Testis (tissue), 2 donors: ENCODE measurements at regions not wholly inside any gene's neighbourhood (a gene's known extent, or its start where the extent isn't known, plus 50 kb on each side); places are given as distances from the start of the nearest gene placed in this dataset.
"Not testable (repeated sequence)": the region's sequence is repeated elsewhere in the genome, so short reads cannot be mapped to it uniquely, and the experiment has no call there.

Source experiments
- DNase-seq: peaks from one replicate; pipeline ENCODE4 v3.0.0-alpha.2; 2019
- H3K27ac ChIP-seq, 2 donors: fragments of 200-600 bp; sonication (generic); one replicate each; pipeline ENCODE4 v1.5.1; 2019
- H3K27me3 ChIP-seq: fragments of 200-600 bp; sonication (generic); one replicate; pipeline ENCODE4 v1.5.1; 2019
- H3K36me3 ChIP-seq: fragments of 200-600 bp; sonication (generic); one replicate; pipeline ENCODE4 v1.5.1; 2017; ENCODE audit warnings: low read depth; ENCODE audit errors: missing control alignments
- H3K4me1 ChIP-seq: fragments of 200-600 bp; sonication (generic); one replicate; pipeline ENCODE4 v1.5.1; 2019
- H3K4me3 ChIP-seq, 2 donors: fragments of 200-600 bp; sonication (generic); one replicate each; pipeline ENCODE4 v1.5.1; 2017 to 2019
- H3K9me3 ChIP-seq: fragments of 200-600 bp; sonication (generic); one replicate; pipeline ENCODE4 v1.5.1; 2017
- CTCF ChIP-seq, 3 experiments: fragments of 450-650 bp in 2 of 3; fragments of 200-600 bp in 1 of 3; sonication (generic) in 1 of 3; IDR thresholded peaks; one replicate each; pipeline ENCODE4 v1.5.1; 2016 to 2019; ENCODE audit warnings: antibody characterized with exemption in 3 of 3, mild to moderate bottlenecking in 2 of 3, moderate library complexity in 1 of 3
- POLR2A ChIP-seq: fragments of 450-650 bp; IDR thresholded peaks from one replicate; pipeline ENCODE4 v1.6.1; 2017; ENCODE audit warnings: antibody characterized with exemption, mild to moderate bottlenecking, moderate library complexity
- WGBS, 2 donors: methylation state at CpG; one replicate each; pipeline ENCODE4 v1.1.5; 2018; 5-methylcytosine and 5-hydroxymethylcytosine counted together
- intact Hi-C: fragments of 100-400 bp; cut with DNase I; formaldehyde crosslinking; loops from one replicate; pipeline ENCODE4 v1.15.1; 2023; ENCODE audit warnings: low total_unique reads

DNA sequence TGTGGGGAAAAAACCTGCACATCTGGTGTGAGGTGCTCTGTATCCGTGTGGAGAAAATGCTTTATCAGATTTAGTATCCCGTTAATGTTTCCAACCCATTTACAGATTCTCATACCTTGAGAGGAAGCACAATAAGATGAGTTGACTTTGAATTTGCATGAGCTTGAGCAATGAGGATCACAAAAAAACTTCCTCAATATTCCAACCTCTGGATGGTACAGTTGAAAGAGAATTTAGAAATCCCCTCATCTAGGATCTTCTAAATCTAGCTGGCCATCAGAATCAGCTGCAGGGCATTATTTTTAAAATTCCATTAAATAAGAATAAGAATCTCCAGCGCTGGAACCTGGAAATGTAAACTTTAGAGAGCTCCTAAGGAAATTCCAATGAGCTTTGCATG, 82.5 kb upstream of the NR5A2 start:
- intact Hi-C loops: no loop called here
- DNase-seq: no peak
- no peak for TF ChIP-seq CTCF (IDR thresholded peaks at IDR 0.05)
- TF ChIP-seq POLR2A: no peak
- Histone ChIP-seq H3K36me3 (no peaks in the 10 kb centered on the region), H3K4me1 (no peaks in the 10 kb centered on the region), H3K9me3 (no peaks in the 10 kb centered on the region), H3K27ac (no peak overlapping the region), H3K4me3 (no peak overlapping the region), H3K27me3 (no peaks in the 10 kb centered on the region)
- 78 to 86% methylated on average over 3 of the region's 3 CpGs for WGBS, 2 donors

DNA sequence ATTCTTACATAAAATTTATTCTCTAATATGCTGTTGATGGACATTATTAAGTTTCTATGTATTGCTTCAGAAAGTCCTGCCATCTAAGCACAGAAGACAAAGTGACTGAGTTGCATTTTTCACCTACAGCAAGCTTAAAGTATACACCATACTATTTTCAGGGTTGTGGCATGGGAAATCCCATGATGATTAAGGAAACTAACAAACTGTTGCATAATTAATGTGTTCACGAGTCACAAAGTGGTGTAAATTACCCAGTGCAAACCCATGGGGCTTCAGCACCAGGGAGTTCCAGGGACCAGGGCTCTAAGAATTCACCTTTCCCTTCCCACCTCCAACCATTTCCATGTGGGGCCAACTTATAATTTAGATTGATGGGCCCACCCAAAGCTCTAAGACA, 81.9 kb upstream of the NR5A2 start:
- Histone ChIP-seq H3K36me3 (no peaks in the 10 kb centered on the region), H3K4me3 (no peak overlapping the region), H3K4me1 (no peaks in the 10 kb centered on the region), H3K27ac (no peak overlapping the region), H3K27me3 (no peaks in the 10 kb centered on the region), H3K9me3 (no peaks in the 10 kb centered on the region)
- 62 to 83% methylated on average over 1 of the region's 1 CpG for WGBS, 2 donors
- no peak for DNase-seq
- intact Hi-C loops: no loop called here
- TF ChIP-seq CTCF (IDR thresholded peaks at IDR 0.05) (no peak), POLR2A (no peak)

- TF ChIP-seq CTCF (IDR thresholded peaks at IDR 0.05) (no peak), POLR2A (no peak)
- no peaks in the 10 kb centered on the region for H3K9me3 ChIP-seq
- intact Hi-C loops: no loop called here
Measured at GRCh38 chr1:199946305-199947155, 81.0 kb upstream of the NR5A2 start.

GRCh38 chr1:199948587-199949280, 78.8 kb upstream of the NR5A2 start:
- Histone ChIP-seq H3K27me3 (no peaks in the 10 kb centered on the region), H3K9me3 (no peaks in the 10 kb centered on the region), H3K27ac (no peak overlapping the region), H3K36me3 (no peaks in the 10 kb centered on the region), H3K4me3 (no peak overlapping the region), H3K4me1 (no peaks in the 10 kb centered on the region)
- no peak for DNase-seq
- TF ChIP-seq CTCF (IDR thresholded peaks at IDR 0.05) (no peak), POLR2A (no peak)
- 93 to 95% methylated on average over 5 of the region's 5 CpGs for WGBS, 2 donors
- intact Hi-C loops: no loop called here

More at GRCh38 chr1:199946305-199947155, 81.0 kb upstream of the NR5A2 start:
- WGBS, 2 donors: 82 to 84% methylated on average over 7 of the region's 7 CpGs
- Histone ChIP-seq H3K27ac (no peak overlapping the region), H3K36me3 (no peaks in the 10 kb centered on the region), H3K4me3 (no peak overlapping the region), H3K27me3 (no peaks in the 10 kb centered on the region), H3K4me1 (no peaks in the 10 kb centered on the region)
- no peak for DNase-seq

- H3K4me1 ChIP-seq, H3K27me3 ChIP-seq, H3K9me3 ChIP-seq, H3K27ac ChIP-seq, H3K36me3 ChIP-seq, intact Hi-C loops, DNase-seq, H3K4me3 ChIP-seq: not testable (repeated sequence)
- WGBS, 2 donors: 87 to 88% methylated on average over 6 of the region's 6 CpGs
Measured at GRCh38 chr1:199951005-199951404, 76.5 kb upstream of the NR5A2 start.
